Heart left ventricle (tissue), 13 donors: ENCODE measurements at regions not wholly inside any gene's neighbourhood (a gene's known extent, or its start where the extent isn't known, plus 50 kb on each side); places are given as distances from the start of the nearest gene placed in this dataset.

Source experiments
- CTCF ChIP-seq, 12 donors: fragments of 200-600 bp; sonication (generic) in 4 of 12; IDR thresholded peaks; one replicate each; pipeline versions ENCODE4 v1.5.0 to v1.8.0; 2018 to 2022; ENCODE audit warnings: antibody characterized with exemption in 12 of 12, mild to moderate bottlenecking in 5 of 12
- POLR2A ChIP-seq, 2 donors: fragments of 450-650 bp; IDR thresholded peaks; one replicate each; pipeline ENCODE4 v1.6.1; 2017; ENCODE audit warnings: antibody characterized with exemption in 2 of 2, mild to moderate bottlenecking in 2 of 2, moderate library complexity in 2 of 2
- donor health status: ischemic (EF 13 %, LVEDD 7.1; RV severe dilation, severe dysfunction).
- donor health status: DM: no; HTN: yes; CAD: no.
- donor health status: DM: no; HTN: no; CAD: no.
- donor health status: ischemic (EF 25% LVEDD 6.9; RV normal size, moderate dysfunction).
- donor health status: ischemic (EF 25% LVEDD 5.7; RV mildly dilated, moderate dysfunction).
- donor health status: ischemic (EF 35%, LVEDD 5.7; RV mildly dilated, moderate dysfunction).
- donor health status: nonischemic (EF 11% LVEDD 7.7; RV severe dilation, severe dysfunction).
- donor health status: DM: yes; HTN: yes; CAD: no.
- donor health status: PGD.
- donor health status: ischemic (EF 29% LVEDD 5.4; RV normal size, mild dysfunction).
- donor health status: nonischemic (EF 23%, LVEDD 6.1; RV moderate dilation, normal function).

- TF ChIP-seq POLR2A (IDR thresholded peaks at IDR 0.05) (no peak), CTCF (IDR thresholded peaks at IDR 0.05) (no peak)
These were observed 211.6 kb downstream of the PTH2R start for GRCh38 chr2:208618220-208618619.
